ELR (cell line): ENCODE measurements at regions not wholly inside any gene's neighbourhood (a gene's known extent, or its start where the extent isn't known, plus 50 kb on each side); places are given as distances from the start of the nearest gene placed in this dataset.

Source experiments
- DNase-seq: peaks from one replicate; pipeline ENCODE4 v3.0.0-alpha.2; 2015; ENCODE audit warnings: low read depth

DNA sequence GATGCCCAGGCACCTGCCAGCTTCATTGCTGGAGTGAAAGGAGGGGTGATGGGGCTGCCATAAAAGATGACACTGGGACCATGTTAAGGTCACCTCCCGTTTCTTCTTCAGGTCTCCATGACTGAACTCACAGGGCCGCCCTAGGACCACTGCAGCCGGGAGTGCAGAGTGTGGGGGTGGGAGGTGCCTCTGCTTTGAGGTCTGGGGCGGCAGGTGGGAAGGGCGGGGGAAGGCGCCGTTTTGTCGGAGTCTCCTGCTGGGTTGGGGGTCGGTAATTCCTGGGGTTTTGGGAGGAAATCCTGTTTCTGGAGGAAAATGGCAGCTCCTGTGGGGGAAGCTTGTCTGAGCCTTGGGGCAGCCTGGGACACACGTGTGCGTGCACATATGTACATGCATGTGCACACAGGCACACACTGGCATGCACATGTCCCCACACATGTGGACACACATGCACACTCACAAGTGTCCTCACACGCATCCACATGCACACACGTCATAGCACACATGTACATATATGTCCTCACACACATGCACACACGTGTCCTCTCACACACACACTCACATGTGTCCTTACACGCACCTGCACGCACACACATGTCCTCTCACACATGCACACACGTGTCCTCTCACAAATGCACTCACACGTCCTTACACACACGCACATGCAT lies 990.9 kb downstream of the BRD1 start:
- DNase-seq: no peak

DNA sequence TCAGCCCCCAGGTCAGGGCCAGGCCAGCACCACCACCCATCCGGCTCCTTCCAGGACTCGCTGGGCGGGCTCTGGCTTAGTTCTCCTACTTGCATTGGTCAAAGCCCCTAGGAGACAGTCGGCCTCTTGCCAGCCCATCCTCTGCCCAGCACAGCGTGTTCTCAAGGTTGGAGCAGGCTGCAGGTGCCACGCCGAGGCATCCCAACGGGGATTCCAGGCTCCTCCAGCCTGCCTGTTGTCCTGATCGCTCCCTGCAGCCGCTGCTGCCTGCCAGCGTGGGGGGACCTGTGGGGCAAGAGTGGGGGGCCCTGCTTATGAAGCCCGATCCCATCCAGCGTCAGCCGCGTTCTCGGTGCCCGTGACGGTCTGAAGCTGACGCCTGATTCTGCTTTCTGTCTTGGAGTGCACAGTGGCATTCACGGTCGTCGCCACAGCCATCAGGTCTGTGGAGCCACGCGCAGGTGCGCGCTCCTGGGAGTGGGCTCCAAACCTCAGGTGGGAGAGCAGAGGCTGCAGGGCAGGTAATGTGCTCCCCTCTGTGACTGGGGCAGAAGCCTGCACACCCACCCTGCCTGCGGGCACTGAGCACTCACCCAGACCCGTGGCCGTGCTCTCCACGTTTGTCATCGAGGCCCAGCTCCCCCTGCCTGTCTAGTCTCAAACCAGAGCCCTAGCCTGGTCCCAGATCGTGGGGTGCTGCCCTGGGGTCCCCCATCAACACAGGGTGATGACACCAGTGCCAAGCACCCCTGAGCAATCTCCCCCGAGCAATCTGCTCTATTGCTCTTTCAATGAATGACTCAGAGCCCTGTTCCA lies 991.6 kb downstream of the BRD1 start:
- no peak for DNase-seq

GRCh38 chr22:48835364-48835763 lies 992.3 kb downstream of the BRD1 start:
- DNase-seq: no peak

DNA sequence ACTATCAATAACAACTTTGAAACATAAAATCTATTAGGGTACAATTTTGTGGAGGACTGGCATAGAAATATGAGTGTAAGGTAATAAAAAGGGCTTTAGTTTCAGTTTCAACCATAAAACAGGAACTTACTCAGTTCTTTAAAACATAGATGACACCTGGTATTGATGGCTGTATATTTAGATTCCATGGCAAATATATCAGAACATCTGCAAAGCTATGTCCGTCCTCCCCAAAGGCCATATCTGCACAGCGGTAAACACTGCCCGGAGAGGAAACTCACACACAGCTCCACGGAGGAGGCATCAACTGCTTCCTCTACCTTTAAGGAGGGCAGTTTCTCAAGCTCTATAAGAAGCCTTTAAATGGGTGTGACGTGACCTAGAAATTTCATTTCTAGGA lies 993.3 kb downstream of the BRD1 start:
- DNase-seq: no peak

DNA sequence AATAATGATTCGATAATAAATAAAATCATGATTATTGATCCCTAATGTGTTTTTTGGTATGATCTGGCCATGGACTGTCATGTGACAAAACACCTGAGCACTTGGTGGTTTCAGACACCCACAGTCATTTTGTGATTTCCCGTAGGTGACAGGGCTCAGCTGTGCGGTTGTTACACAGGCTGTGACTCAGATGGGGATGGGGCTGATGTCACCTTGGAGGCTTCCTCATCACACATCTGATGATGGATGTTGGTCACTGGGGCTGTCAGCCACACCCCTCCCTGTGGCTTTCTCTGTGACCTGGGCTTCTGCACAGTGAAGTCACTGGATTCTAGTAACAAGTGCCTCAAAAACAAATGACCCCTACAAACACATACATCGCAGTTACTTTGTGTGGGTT lies 995.1 kb downstream of the BRD1 start:
- no peak for DNase-seq

DNA sequence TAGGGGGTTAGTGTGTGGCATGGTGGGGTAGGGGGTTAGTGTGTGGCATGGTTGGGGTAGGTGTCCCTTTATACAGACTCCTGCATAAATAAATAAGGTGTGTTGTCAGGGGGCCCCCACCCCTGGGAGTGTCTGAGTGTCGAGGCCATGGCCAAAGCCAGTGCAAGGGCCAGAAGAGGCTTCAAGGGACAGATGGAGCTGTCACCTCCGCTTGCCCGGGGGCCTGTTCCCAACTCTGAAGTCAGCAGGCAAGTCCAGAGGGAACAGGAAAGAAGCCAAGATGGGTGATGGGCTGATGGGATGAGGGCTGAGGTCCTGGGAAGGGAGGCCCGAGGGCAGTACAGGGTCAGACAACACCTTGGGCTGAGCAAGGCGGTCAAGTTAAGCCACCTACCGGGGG lies 997.8 kb downstream of the BRD1 start:
- DNase-seq: no peak

GRCh38 chr22:48828688-48829087 lies 999.0 kb downstream of the BRD1 start:
- DNase-seq: no peak

GRCh38 chr22:48827904-48828555 lies 999.6 kb downstream of the BRD1 start:
- no peak for DNase-seq

DNA sequence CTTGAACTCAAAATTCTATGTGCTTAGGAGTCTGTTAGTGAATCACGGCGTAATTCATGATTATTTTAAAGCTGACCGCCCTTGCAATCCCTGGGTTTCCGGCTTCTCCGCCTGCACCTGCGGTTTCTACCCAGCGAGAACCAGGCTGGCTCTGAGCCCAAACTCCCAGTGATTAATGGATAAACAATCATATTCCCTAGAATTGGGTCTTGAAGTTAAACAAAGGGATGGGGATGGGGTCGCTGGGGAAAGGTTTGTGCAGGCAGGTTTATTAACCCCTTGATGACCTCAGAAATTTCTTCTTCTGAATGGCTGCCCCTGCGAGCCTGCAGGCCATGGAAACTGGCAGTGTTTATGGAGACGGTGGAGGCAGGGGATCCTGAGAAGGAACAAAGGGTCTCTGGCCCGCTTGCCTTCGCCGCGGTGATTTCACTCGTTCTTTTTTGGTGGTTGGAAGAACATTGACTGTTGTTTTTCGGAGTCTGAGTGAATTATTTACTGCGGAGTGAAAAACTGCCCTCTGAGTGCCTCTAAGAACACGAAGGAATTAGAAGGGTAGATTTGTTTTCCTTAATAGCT lies 1000.3 kb downstream of the BRD1 start:
- DNase-seq: no peak

- DNase-seq: no peak
These were observed 1001.1 kb downstream of the BRD1 start for GRCh38 chr22:48826546-48826945.

DNA sequence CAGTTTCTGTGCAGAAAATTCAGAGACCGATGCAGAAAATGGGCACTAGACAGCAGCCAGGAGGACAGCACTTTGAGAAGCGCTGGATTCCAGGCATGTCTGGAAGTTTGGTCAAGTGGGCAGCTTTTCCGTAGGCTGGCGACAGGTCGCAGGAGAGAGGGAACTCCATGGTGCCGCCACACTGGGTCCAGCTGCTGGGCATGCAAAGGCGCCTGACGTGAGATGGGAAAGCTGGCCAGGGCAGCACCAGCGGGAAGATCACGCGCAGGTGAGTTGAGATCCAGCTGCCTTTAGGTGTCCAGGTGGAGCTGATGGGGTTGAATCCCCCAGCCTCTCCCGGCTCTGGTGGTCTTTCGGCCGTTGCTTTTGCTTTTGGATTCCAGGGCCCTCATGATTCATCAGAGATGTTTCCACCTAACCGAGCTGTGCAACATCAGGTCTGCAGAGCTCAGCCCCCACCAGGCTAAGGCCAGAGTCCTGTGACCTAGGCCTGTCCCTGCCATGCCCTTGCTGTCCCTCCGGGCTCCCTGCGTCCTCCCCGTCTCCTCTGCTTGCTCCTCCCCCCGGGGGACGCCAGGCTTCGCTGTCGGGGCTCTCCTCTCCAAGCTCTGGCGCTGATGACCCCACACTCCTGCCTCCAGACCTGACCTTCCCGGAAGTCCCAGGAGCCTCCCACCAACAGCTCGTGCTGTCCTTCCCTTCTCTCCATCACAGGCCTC lies 1001.7 kb downstream of the BRD1 start:
- DNase-seq: no peak

DNA sequence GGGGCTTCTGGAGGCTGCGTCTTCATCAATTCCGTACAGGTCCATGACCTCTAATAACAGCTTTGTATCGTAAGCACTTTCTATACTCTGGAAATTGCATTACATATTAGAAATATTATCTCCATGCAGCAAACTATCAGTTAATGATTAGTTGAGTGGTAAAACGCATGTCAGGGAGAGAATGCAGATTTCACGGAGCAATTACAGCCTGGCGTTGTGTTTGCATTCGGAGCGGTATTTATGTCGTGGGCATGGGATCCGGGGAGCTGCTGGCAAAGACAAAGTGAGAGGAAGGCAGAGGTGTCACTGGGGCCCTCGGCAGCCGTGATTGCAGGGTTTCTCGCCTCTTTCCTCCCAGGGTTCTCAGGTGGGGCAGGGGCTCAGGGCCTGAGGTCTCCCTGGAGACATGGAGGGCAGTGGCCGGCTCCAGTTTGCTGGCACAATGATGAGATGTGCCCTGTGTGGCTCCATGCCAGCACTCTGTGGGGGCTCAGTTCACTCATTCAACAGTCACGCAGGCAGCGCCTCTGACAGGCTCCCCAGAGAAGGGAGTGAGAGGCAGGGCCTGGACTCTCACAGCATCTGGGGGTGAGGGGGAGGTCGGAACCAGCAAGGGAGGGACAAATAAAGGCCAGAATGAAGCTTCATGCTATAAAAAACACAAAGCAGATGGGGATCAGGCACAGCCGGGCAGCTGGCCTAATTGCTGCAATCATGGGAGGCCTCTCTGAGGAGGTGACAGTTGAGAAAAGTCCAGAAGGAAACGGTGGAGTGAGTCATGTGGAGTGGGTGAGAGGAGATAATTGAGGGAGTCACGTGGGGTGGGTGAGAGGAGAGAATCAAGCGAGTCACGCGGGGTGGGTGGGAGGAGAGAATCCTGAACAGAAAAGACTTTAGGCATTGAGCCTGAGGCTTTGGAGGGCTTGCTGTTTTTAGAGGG lies 1002.7 kb downstream of the BRD1 start:
- DNase-seq: no peak

- no peak for DNase-seq
These were observed 1003.7 kb downstream of the BRD1 start for GRCh38 chr22:48823941-48824340.

- no peak for DNase-seq
These were observed 1005.1 kb downstream of the BRD1 start for GRCh38 chr22:48822278-48823233.

DNA sequence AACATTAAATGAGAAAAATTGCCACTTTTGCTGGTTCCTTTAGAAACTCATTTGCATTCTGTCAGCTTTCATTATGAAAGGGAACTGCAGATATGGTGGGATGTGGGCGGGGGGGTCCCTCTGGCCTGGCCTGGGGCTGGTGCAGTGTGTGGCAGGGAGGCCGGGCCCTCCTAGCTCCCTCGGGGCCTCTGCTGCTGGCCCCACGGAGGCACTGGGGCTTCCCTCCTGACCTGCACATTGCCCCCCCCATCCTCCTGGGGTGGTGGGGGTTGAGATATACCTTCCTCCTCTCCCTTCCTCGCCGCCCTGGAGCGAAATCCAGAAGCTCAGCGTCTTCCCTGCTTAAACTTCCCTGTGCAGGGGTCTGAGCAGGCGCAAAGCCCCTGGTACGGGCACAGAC lies 1005.9 kb downstream of the BRD1 start:
- no peak for DNase-seq

GRCh38 chr22:48821346-48821690 lies 1006.4 kb downstream of the BRD1 start:
- DNase-seq: no peak

GRCh38 chr22:48820481-48821345 lies 1007.0 kb downstream of the BRD1 start:
- no peak for DNase-seq

GRCh38 chr22:48819961-48820360 lies 1007.7 kb downstream of the BRD1 start:
- DNase-seq: no peak

DNA sequence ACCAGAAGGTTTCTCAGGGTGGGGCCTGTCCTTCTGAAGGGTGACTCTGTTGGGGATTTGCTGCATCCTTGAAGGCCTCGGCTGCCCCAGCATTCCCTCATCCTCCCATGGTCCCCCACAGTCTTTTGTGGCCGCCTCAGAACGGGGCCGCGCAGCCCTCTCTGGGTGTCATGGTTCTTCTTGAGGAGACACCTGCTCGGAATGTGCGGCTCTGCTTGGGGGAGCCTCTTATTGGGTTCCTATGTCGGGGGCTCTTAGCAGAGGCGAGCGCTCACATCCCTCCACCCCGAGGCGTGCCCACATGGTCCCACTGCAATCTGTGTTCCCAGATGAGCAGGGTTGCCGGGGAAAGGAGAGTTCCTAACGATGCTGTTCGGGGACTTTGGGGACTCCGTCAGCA lies 1008.4 kb downstream of the BRD1 start:
- DNase-seq: no peak
